ENCODE measurements at regions not wholly inside any gene's neighbourhood (a gene's known extent, or its start where the extent isn't known, plus 50 kb on each side); places are given as distances from the start of the nearest gene placed in this dataset.

DNA sequence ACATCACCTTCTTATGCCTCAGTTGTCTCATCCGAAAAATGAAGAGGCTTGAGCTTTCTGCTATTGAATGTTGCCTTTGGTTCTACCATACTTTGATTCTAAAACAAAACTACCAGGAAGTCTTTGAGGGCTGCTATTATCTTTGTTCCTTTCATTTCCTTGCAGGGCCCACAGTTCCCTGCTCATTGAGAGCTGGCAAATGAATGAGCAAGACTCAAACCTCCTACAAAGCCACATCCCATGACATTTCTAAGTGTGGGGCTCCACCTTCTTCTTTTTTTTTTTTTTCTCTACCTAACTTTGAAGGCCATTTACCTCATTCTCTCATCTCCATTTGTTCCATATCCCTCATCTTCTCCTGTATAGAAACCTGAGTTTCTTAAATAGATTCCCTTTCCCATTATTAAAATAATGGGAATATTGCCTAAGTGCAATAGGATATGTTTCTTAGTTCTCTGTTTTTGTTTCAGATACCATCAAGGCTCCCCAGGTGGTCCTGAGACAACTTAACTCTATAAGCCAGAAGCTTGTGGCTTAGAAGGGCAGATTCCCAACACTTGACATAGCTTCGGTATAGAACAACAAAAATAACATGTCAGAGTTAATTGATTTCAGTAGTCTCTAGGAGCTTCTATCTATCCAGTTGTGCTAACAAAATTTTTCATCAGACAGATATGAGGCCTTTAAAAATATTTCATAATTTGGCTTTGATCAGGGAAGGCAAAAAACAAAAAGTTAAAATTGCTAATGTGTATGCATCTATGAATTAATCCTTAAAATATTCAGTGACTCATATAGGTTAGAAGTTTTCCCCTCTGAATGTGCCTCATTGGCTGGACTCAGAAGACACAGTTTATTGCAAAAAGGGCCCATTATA, 951.6 kb downstream of the TUSC7 start:
- DNase-seq (ENCODE audit: low read depth in 2 of 2), result no peak

DNA sequence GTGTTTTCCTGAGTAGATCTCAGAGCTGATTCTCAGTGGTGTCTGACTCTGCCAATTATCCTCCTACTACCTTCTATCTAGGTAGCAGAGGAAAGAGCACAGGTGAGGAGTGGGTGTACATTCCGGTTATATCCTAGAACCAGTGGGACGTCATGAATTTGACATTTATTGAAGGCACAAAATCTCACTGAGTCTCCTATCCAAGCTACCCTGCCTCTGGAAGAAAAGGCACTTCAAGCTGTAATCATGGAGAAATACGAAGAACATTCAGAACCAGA, 952.2 kb downstream of the TUSC7 start:
- DNase-seq (ENCODE audit: low read depth in 2 of 2), result no peak

DNA sequence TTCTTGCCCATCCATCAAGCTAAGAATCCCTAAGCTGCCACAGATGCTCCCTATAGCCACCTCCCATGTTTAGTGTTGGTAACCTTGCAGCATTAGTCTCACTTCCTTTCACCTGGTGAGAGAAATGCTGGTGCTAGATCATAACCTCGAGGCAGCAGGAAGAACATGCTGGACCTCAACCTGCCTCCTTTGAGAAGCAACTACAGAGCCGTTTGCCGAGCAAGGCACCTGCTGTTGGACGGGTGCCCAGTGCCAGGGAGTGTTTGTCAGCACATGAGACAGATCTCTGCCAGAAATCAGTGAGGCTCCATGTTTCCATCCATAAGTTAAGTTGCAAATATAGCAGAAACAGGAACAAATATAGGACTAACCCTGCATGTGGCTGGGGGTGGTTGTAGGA, 955.7 kb downstream of the TUSC7 start:
- DNase-seq (ENCODE audit: low read depth in 2 of 2), result no peak

DNA sequence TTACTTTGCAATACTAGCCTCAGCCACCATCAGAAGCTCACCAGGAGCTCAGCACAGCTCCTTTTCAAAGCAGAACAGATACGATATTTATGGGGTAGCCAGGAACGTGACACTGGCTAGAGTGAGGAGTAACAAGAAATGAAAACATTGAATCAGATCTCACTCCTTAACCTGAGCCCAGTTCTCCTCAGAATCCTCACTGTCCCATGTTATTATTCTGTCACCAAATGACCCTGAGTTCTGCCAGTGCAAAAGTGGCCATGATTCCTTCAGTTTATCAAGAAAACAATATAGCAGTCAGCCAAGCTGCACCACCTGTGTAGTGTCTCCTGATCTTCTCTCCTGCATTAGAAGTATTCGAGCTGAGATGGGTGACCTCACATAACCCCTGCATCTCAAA, 956.7 kb downstream of the TUSC7 start:
- no peak for DNase-seq (ENCODE audit: low read depth in 2 of 2)

DNA sequence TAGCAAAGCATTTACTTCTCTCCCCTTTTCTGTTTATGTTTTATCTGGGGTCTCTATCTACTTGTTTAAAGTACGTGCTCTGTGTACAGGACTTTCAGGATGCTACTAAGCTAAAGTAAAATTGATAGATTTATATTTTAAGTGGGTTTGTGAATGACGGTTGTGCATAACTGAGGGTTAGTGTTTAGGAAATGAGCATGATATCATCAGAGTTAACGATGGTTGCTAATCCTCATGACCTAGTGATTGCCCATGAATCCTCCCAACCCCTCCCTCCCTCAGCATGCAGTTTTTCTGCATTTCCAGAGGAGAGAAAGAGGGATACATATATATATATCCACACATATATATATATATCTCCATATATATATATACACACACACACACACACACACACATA, 957.2 kb downstream of the TUSC7 start:
- DNase-seq (ENCODE audit: low read depth in 2 of 2), result no peak

DNA sequence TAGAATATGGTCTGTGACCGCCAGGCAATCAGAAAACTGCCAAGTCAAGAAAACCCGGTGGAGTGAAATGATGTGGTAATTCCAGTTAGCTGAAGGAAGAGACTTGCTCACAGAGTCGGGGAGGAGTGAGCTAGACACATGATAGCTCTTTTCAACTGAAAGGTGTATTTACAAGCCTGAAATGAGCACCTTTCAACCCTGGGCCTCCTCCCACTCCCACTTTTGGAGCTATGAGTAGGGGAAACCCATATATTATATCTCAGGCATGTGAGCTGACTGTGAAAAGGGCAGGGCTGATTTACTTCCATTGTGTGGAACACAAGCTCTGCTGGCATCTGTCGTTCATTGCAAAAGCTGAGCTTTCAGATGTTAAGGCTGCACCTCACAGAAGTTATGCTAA, 960.2 kb downstream of the TUSC7 start:
- DNase-seq (ENCODE audit: low read depth in 2 of 2), result no peak

DNA sequence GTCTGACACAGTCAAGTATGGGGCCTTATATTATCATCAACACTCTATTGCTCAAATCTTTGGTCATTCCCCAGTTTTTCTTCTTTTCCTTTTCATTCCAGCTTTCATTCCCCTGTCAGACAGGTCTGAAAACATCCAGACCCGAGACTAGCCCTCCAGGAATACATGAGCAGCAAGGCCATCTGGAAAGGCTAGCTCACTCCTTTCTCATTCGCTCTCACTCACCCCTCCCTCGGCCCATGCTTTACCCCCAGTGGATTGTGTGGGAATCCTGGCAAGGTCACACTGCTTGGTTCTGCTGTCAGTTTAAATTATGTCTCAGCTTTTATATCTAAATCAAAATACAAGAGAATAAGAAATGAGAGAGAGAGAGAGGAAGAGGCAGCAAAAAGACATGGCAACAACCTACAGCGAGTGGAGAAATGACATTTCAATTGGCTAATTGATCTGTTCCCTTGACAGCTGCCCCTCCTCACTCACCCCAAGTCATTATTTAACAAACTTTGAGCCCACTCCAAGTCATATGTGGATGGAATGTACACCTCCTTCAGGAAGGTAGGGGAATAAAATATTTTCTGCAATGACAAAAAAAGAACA, 962.2 kb downstream of the TUSC7 start:
- DNase-seq (ENCODE audit: low read depth in 2 of 2), result no peak

DNA sequence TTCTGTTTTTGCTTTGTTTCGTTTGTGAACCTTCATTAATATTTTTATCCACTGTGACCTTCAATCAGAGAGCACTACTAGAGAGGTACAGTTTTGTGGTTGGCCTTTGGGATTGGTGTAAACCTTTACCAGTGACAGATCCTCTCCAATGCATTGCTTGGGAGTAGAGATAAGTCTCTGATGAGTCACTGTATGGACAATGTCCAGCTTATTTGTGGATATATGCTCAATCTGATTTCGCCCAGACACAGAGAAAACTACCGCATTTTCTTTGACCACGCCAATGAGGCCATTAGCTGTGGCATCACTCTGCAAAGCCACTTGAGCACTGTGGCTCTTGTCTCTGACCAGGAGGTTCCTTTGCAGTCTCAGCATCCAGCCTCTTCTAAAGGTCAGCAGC, 964.7 kb downstream of the TUSC7 start:
- DNase-seq (ENCODE audit: low read depth in 2 of 2), result no peak

DNA sequence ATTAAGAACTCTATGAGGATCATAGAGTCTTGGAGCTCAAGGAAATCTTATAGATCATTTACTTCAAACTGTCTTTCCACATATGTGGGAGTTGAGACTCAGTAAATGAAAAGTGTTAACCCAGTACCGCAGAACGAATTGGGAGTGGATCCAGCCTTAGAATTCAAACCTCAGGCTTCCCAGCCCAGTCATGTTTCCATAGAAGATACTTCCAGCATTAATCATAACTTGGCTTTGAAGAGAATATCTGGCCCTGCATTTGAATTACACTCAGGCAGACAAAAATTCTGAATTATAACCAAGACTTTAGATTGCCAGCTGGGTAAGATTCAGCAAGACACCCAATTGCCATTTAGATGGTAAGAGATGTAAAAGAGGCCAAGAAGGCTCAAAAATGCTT, 972.0 kb downstream of the TUSC7 start:
- no peak for DNase-seq (ENCODE audit: low read depth in 2 of 2)

DNA sequence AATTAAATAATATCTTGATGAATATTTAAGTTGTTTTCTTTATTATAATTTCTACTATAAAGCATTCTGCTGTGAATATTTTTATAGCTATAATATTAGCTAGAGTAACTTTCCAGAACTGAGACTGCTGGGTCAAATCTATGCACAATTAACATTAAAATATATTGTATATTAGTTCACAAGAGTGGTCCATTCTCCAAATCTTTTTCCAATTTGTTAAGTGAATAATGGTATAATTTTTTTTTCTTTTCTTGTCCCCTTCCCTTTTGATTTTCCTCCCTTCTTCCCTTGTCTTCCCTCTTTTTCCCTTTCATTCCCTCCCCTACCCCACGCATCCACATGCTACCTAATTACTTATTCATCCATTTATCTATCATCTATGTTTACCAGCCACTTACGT, 977.5 kb downstream of the TUSC7 start:
- no peak for DNase-seq (ENCODE audit: low read depth in 2 of 2)

DNA sequence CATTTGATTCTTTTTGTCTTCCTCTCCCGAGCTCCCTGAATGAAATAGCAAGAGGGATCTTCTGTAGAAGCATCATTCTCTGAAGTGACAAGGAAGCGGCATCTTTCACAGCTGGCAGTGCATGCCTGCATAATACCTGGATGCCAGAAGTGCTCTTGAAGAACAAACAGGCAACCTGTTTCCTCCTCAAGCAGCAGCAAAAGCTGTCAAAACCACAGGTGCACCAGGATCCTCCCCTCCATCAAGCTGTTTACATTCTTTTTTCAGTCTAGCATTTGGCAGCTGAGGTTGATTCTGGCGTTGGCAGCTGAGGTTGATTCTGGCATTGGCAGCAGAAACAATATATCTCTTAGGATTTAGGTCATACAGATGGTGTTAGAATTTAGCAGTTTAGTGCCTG, 979.0 kb downstream of the TUSC7 start:
- DNase-seq (ENCODE audit: low read depth in 2 of 2), result no peak

DNA sequence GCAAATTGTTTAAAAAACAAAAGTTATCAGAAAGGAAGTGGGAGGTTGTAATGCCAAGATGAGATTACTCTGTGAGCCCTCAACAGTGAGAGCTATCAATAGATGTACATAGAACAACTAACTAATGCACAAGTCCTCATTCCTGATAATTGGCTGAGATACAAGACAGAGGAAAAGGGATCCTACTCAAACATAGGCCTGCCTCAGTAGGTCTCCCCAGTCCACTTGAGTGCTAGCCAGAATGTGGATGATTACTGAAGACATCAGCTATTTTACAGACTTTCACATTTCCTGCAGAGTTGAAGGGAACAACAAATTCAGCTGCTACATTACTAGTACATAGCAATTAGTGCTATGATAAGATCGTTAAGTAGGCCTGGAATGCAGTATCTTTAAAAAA, 981.9 kb downstream of the TUSC7 start:
- DNase-seq (ENCODE audit: low read depth in 2 of 2), result no peak

DNA sequence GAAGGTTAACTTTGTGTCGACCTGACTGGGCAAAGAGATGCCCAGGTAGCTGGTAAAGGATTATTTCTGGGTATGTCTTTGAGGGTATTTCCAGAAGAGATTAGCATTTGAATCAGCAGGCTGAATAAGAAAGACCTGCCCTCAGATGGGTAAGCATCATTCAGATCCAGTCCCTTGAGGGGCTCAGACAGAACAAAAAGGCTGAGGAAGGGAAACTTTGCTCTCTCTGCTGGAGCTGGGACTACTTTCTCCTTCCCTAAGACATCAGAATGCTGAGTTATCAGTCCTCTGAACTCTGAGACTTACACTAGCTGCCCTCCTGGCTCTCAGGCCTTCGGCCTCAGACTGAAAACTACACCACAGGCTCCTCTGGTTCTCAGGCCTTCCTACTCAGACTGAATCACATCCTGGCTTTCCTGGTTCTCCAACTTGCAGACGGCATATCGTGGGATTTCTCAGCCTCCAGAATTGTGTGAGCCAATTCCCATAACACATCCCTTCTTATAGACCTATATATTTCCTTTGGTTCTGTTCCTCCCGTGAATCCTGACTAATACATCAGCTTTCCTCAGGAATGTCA, 982.9 kb downstream of the TUSC7 start:
- no peak for DNase-seq (ENCODE audit: low read depth in 2 of 2)

DNA sequence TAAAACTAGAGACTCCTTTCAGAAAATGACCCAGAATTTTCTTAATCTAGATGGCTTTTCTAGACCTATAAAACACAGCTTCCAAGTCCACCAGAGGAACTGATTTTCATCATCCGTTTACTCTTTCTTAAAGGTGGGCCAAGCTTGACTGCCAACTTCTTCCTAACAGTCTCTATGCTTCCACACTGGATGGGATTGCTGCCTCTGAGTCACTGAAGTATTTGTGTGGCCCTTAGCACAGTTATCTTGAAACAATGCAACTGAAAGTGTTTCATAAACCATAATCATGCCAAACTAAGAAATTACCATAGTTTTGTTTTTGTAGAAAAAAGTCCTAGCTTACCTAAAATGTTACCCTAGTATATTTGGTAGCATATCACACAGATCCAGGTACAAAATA, 985.7 kb downstream of the TUSC7 start:
- no peak for DNase-seq (ENCODE audit: low read depth in 2 of 2)

DNA sequence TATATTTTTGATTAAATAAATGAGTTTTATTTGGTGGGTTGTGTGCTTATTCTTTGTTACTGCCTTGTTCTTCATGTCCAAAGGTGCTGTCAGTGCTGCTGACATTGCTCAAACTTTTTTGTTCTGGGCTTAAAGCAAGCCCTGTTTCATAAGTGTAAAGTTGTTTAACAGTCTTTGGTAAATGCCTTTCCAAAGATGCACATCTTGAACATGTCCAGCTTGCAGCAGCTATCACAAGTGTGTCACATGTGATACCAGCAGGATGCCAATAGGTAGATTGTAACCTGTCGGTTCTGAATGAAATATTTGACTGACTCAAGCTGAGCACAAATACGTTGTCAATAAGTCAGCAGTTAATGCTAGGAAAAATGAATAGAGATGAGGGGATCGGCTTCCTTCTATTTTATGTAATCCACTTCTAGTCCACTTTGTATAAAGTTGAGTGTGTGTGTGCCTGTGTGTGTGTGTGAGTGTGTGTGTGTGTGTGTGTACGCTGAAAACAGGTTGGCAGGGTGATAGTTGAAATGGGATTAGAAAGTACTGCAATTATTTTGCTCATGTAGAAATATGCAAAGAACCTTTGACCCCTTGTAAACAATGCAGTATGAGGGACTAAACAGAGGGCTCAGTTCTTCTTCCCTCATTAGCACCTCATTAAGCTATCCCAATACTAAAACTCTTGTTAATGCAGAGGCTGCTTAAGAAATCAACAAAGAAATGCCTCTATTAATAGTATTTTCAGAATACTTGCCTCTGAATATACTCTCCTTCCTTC, 986.5 kb downstream of the TUSC7 start:
- DNase-seq (ENCODE audit: low read depth in 2 of 2), result no peak

DNA sequence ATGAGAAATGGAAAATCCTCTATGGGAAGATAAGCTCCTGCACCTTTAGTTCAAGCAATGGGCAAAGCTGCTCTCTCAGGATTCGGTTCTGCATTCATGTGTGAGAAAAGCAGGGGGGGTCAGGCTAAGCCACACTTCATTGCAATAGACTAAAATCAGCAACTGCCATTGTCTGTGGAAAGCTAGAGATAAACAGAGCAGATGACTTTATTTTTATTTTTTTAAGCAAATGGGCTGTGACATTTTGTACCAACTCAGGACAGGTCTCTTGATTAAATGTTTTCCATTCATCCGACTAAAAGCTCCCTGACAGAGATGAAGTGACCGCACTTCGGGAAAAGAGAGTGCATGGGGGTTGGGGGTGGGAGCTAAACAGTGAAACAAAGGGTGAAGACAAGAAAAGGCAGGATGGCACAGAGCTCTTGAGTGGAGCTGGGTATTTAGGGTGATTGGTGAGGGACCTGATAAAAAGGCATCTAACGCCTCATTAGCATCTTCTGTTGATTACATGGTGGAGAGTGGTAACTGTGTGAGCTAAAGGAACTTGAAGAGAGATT, 987.4 kb downstream of the TUSC7 start:
- DNase-seq (ENCODE audit: low read depth in 2 of 2), result no peak

DNA sequence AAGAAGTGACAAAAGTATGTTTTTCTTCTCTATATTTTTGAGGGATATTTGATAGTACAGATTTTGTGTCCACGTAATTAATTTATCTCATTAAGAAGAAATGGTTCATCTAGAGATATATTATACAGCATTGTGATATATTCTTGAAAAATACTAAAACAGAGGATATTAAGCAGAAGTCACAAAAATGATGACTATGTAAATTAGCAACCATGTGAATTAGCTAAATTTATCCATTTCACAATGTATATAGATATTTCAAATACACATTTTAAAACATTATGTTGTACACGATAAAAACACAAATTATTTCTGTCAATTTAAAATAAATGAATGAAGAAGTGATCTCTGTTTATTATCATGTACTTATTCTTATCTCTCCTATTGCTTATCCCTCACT, 989.5 kb downstream of the TUSC7 start:
- DNase-seq (ENCODE audit: low read depth in 2 of 2), result no peak

DNA sequence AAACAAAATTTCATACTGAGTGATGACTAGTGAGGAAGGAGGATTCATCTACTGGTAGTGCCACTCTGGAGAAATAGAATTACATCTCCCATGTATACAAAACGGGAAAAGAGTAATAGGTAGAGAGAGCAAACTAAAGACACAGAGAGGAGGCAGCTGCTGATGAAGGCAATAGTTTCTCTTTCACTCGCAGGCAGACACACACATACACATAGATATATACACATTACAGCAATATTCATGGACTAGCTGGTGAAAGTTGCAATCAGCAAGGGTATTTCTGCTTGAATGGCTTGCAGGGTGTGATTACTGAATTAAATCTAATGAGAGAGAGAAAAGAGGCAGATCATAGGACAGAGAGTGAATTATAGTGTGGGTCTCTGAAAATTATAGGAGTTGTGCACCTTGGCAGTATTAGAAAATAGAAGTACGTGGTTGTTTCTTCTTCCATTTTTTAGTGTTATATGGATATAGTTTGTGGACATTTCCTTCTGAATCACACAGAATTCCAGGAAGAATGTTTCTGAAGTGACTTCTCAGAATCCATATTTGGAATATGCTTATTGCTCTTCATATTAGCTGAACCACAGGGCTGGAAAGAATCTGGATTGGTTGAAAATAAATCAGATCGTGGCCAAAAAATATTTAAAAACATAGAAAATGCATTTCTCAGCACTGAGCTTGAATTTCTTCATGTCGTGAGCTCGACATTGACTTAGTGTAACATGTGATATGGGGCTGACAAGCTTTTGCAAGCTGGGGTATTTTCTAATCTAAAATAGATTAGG, 991.2 kb downstream of the TUSC7 start:
- DNase-seq (ENCODE audit: low read depth in 2 of 2), result no peak

DNA sequence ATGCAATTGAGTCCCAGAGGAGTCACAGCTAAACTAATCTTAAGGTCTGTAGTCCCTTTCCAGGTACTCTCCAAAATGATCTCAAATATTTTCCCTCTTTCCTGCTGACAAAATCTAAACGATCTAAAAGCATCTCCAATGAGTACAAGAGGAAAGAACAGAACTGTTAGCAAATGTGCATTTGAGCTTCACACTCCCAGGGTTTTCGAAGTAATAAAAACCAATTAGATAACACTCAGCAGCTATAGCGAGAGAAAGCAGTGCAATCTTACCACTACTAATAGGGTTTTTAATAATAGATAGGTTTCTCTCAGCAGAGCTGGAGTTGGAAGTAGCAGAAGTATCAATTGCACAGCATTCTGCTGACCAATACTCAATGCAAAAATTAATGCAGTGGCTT, 995.4 kb downstream of the TUSC7 start:
- DNase-seq (ENCODE audit: low read depth in 2 of 2), result no peak

DNA sequence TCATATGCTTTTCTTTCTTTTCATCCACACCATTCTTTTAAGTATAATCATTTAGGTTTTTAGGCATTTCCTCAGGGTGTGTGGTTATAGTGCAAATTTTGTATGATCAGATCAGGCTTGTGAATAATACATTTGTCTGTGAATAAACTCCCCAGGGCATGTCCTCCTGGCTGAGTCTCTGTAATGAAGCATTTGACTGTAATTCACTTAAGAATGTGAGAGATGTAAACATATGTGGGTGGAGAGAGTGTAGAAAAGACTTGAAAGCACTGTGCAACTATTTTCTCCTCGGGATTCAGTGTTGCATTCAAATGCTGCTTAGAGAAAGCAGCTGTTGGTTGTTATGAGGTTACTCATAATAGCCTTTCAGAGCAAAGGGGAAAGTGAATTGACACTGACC, 996.5 kb downstream of the TUSC7 start:
- no peak for DNase-seq (ENCODE audit: low read depth in 2 of 2)

DNA sequence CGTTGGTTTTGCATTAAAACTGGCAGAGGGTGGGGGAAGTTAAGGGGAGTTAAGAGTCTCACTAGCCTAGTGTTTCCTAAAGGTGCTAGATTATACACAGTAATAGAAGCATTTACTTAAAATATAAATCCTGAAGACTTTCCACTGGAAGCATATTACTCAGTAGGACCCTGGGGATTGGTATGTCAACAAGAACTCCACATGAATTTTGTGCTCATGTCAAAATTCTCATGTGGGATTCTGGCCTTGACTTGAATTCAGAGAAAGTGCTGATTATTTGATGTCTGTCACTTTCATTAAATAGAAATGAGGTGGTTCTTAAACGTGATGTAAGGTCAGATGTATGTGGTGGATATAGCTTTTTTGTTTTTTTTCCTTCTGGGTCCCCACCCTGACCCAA, 997.2 kb downstream of the TUSC7 start:
- no peak for DNase-seq (ENCODE audit: low read depth in 2 of 2)

DNA sequence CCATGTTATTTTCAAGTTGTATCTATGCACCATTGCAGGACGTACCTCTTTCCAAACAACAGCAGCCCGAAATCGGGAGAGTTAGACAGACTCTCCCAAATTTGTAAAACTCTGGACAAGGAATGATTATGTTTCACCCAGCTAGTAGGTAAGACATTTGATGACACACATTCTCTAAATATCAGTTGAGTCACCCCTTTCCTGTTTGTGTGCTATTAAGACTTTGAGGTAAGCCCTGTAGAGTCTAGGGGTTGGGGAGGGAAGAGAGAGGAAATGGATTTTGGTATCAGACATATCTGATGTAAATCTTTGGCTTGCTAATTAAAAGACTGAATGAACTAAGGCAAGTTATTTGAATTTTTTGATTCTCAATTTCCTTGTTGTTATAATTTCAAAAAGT, 999.0 kb downstream of the TUSC7 start:
- DNase-seq (ENCODE audit: low read depth in 2 of 2), result no peak
